Panc1 (cell line): ENCODE measurements at regions not wholly inside any gene's neighbourhood (a gene's known extent, or its start where the extent isn't known, plus 50 kb on each side); places are given as distances from the start of the nearest gene placed in this dataset.

Source experiments
- ATAC-seq: fragments of 200-7000 bp; cut with Tn5 transposase; 2 replicates; pipeline ENCODE4 v1.9.1; 2020; ENCODE audit warnings: mild to moderate bottlenecking, moderate library complexity
- BruUV-seq: library from RNA; stranded (reverse); fragments of 400-500 nt; replicated peaks from 2 replicates; lab custom pipeline; 2021; lab: Mats Ljungman, UMichigan
- CTCF ChIA-PET: fragments of 300-600 bp; sonication (Branson Sonifier 250); formaldehyde crosslinking; loops from one replicate; lab custom pipeline; 2022; ENCODE audit warnings: antibody characterized with exemption; lab: Charles Lee
- POLR2A ChIA-PET: fragments of 300-600 bp; sonication (Branson Sonifier 250); formaldehyde crosslinking; loops from one replicate; lab custom pipeline; 2022; ENCODE audit warnings: antibody characterized with exemption; lab: Charles Lee
- DNase-seq: peaks from one replicate; pipeline ENCODE4 v3.0.0-alpha.2; 2010; ENCODE audit warnings: low read depth, low spot score
- H3K27ac ChIP-seq: 2 replicates; pipeline ENCODE4 v1.5.1; 2011; ENCODE audit warnings: mild to moderate bottlenecking, low read length, inconsistent platforms
- H3K27me3 ChIP-seq: fragments of 200-500 bp; sonication (Bioruptor generic); 2 replicates; pipeline ENCODE4 v1.6.0; 2014; ENCODE audit warnings: low read length, inconsistent platforms; ENCODE audit not compliant: control insufficient read depth, insufficient read depth
- H3K36me3 ChIP-seq: fragments of 200-500 bp; sonication (Bioruptor generic); 2 replicates; pipeline ENCODE4 v1.5.1; 2014; ENCODE audit warnings: inconsistent platforms, mild to moderate bottlenecking, low read length, moderate library complexity; ENCODE audit not compliant: control insufficient read depth, insufficient read depth
- H3K4me1 ChIP-seq: 2 replicates; pipeline ENCODE4 v1.5.1; 2011; ENCODE audit warnings: inconsistent platforms, mild to moderate bottlenecking, low read length, moderate library complexity; ENCODE audit not compliant: control insufficient read depth, insufficient read depth
- H3K4me3 ChIP-seq, 2 experiments: 2 replicates each; pipeline ENCODE4 v1.5.1; 2011 to 2012; ENCODE audit warnings: low read depth in 2 of 2, low read length in 2 of 2, mild to moderate bottlenecking in 2 of 2, inconsistent platforms in 1 of 2, moderate library complexity in 1 of 2
- H3K9me3 ChIP-seq: fragments of 200-500 bp; sonication (Bioruptor generic); 2 replicates; pipeline ENCODE4 v1.5.1; 2014; ENCODE audit warnings: low read depth, mild to moderate bottlenecking, inconsistent platforms, low read length, moderate library complexity; ENCODE audit not compliant: control insufficient read depth, insufficient read depth
- POLR2AphosphoS5 ChIP-seq: IDR thresholded peaks from 2 replicates; pipeline ENCODE4 v1.6.1; 2012; ENCODE audit warnings: mild to moderate bottlenecking, low read depth, low read length, moderate library complexity
- SIN3A ChIP-seq: IDR thresholded peaks from 2 replicates; pipeline ENCODE4 v1.6.1; 2012; ENCODE audit warnings: low read depth, mild to moderate bottlenecking, low read length, moderate library complexity, borderline replicate concordance; ENCODE audit not compliant: insufficient read depth
- TCF7L2 ChIP-seq: IDR thresholded peaks from 2 replicates; pipeline ENCODE4 v1.6.1; 2011; ENCODE audit warnings: mild to moderate bottlenecking, low read depth, low read length, inconsistent platforms
- in situ Hi-C: cut with HindIII; loops from 2 replicates; pipeline ENCODE4 v1.10.0; 2016; ENCODE audit warnings: low sequenced_read_pairs, low pct_unique_long_range_greater_than_20kb
- intact Hi-C: fragments of 100-400 bp; cut with micrococcal nuclease; formaldehyde crosslinking; loops from one replicate; pipeline ENCODE4 v1.10.0; 2022; ENCODE audit not compliant: unreplicated experiment
- TF ChIP-seq, protein P1 (sequence below): fragments of 450-650 bp; IDR thresholded peaks from 2 replicates; pipeline ENCODE4 v1.5.1; 2017; ENCODE audit warnings: mild to moderate bottlenecking
- TF ChIP-seq, protein P2 (sequence below), 2 experiments: IDR thresholded peaks; 2 replicates each; pipeline ENCODE4 v1.6.1; 2011 to 2012; ENCODE audit warnings: low read depth in 2 of 2, control low read depth in 1 of 2, low read length in 1 of 2, mild to moderate bottlenecking in 1 of 2, moderate library complexity in 1 of 2; ENCODE audit not compliant: insufficient read depth in 1 of 2

DNA sequence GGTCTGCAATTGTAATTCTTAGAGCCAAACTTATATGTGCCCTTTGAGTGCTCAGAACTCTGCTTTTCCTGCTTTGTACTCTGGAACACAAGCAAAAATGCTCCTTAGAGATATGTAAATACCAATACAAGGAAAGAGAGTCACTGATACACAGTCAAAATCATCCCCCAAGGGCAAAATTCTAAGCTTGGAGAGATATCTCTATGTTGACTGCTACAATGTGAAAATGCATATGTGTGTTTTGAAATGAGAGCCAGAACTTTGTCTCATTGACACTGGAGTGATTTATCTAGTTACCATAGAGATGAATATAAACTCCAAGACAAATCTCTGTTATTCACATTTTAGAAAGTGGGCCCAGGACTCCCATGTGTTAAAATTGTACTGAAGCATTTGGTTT lies 494.8 kb upstream of the SLITRK1 start:
- H3K4me1 ChIP-seq = no peaks in the 10 kb centered on the region
- no peaks in the 10 kb centered on the region for H3K27me3 ChIP-seq
- DNase-seq (no peak), ATAC-seq (no peak)
- intact Hi-C loops = no loop called here
- no peaks in the 10 kb centered on the region for H3K36me3 ChIP-seq
- no TSS peak for BruUV-seq
- no peaks in the 10 kb centered on the region for H3K9me3 ChIP-seq
- in situ Hi-C loops = no loop called here
- ChIA-PET CTCF (no interaction called here), POLR2A (no interaction called here)
- TF ChIP-seq TCF7L2 (no peak), POLR2AphosphoS5 (no peak), SIN3A (no peak)
- TF ChIP-seq, protein P1, sequence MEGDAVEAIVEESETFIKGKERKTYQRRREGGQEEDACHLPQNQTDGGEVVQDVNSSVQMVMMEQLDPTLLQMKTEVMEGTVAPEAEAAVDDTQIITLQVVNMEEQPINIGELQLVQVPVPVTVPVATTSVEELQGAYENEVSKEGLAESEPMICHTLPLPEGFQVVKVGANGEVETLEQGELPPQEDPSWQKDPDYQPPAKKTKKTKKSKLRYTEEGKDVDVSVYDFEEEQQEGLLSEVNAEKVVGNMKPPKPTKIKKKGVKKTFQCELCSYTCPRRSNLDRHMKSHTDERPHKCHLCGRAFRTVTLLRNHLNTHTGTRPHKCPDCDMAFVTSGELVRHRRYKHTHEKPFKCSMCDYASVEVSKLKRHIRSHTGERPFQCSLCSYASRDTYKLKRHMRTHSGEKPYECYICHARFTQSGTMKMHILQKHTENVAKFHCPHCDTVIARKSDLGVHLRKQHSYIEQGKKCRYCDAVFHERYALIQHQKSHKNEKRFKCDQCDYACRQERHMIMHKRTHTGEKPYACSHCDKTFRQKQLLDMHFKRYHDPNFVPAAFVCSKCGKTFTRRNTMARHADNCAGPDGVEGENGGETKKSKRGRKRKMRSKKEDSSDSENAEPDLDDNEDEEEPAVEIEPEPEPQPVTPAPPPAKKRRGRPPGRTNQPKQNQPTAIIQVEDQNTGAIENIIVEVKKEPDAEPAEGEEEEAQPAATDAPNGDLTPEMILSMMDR = no peak
- TF ChIP-seq, protein P2, sequence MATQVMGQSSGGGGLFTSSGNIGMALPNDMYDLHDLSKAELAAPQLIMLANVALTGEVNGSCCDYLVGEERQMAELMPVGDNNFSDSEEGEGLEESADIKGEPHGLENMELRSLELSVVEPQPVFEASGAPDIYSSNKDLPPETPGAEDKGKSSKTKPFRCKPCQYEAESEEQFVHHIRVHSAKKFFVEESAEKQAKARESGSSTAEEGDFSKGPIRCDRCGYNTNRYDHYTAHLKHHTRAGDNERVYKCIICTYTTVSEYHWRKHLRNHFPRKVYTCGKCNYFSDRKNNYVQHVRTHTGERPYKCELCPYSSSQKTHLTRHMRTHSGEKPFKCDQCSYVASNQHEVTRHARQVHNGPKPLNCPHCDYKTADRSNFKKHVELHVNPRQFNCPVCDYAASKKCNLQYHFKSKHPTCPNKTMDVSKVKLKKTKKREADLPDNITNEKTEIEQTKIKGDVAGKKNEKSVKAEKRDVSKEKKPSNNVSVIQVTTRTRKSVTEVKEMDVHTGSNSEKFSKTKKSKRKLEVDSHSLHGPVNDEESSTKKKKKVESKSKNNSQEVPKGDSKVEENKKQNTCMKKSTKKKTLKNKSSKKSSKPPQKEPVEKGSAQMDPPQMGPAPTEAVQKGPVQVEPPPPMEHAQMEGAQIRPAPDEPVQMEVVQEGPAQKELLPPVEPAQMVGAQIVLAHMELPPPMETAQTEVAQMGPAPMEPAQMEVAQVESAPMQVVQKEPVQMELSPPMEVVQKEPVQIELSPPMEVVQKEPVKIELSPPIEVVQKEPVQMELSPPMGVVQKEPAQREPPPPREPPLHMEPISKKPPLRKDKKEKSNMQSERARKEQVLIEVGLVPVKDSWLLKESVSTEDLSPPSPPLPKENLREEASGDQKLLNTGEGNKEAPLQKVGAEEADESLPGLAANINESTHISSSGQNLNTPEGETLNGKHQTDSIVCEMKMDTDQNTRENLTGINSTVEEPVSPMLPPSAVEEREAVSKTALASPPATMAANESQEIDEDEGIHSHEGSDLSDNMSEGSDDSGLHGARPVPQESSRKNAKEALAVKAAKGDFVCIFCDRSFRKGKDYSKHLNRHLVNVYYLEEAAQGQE (IDR thresholded peaks at IDR 0.05; ENCODE audit: insufficient read depth in 1 of 2, low read depth in 2 of 2, low read length in 1 of 2) = no peak
- no peak overlapping the region for H3K27ac ChIP-seq
- H3K4me3 ChIP-seq = no peak overlapping the region

DNA sequence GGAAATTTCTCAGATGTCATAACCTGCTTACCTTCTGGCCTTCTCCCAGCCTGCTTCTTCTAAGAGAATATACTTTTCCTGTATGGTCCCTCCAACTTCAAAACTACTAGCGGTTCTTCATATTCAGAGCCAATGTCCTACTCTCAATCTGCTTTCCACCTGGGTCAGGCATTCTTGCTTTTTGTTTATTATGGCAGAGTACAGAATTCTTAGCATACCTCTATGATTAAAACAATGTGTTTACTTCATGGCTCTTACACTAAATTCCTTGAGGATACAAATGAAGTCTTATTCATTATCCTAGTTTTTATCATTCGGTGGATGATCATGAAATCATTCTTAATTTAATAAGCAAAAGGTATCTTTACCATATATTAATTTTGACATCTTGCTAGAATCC lies 484.2 kb upstream of the SLITRK1 start:
- Histone ChIP-seq H3K4me3 (no peak overlapping the region), H3K9me3 (no peaks in the 10 kb centered on the region), H3K27me3 (no peaks in the 10 kb centered on the region), H3K27ac (no peak overlapping the region), H3K4me1 (no peaks in the 10 kb centered on the region), H3K36me3 (no peaks in the 10 kb centered on the region)
- no TSS peak for BruUV-seq
- intact Hi-C loops = no loop called here
- no peak for DNase-seq
- no peak for ATAC-seq
- in situ Hi-C loops = no loop called here
- TF ChIP-seq SIN3A (no peak), POLR2AphosphoS5 (no peak), TCF7L2 (no peak)
- TF ChIP-seq, protein P1 = no peak
- TF ChIP-seq, protein P2 (IDR thresholded peaks at IDR 0.05; ENCODE audit: insufficient read depth in 1 of 2, low read depth in 2 of 2, low read length in 1 of 2) = no peak
- ChIA-PET CTCF (no interaction called here), POLR2A (no interaction called here)
